ENCODE measurements at regions not wholly inside any gene's neighbourhood (a gene's known extent, or its start where the extent isn't known, plus 50 kb on each side); places are given as distances from the start of the nearest gene placed in this dataset.

- Histone ChIP-seq H3K27ac (ENCODE audit: low read depth) (no peak overlapping the region), H4K20me1 (replicated peaks; ENCODE audit: insufficient read depth) (no peaks in the 10 kb centered on the region), H3F3A (replicated peaks; ENCODE audit: low read depth) (no peaks in the 10 kb centered on the region), H3K4me2 (no peak overlapping the region), H3K4me3 (no peak overlapping the region), H3K79me2 (replicated peaks; ENCODE audit: insufficient read depth) (no peaks in the 10 kb centered on the region), H2AFZ (no peak overlapping the region), H3K4me1 (ENCODE audit: insufficient read depth) (no peaks in the 10 kb centered on the region), H3K9me2 (ENCODE audit: insufficient read depth) (peaks cover 13% of the 10 kb centered on the region), H3K36me3 (ENCODE audit: insufficient read depth) (no peaks in the 10 kb centered on the region), H3K27me3 (ENCODE audit: insufficient read depth) (no peaks in the 10 kb centered on the region)
- peaks cover 4% of the 10 kb centered on the region; the same call in 2 of the 3 replicates for H3K36me3 Mint-ChIP-seq (ENCODE audit: low read depth)
- no peak for ATAC-seq
- no peak overlapping the region for H3K4me3 Mint-ChIP-seq
- H3K27ac Mint-ChIP-seq: no peak overlapping the region
- H3K9me3 Mint-ChIP-seq: peaks cover 7% of the 10 kb centered on the region
- DNase-seq (ENCODE audit: low spot score): no peak
- TF ChIP-seq NANOG (IDR thresholded peaks at IDR 0.05; ENCODE audit: borderline replicate concordance) (no peak), CREB1 (CRISPR knock-in tag; IDR thresholded peaks at IDR 0.05; ENCODE audit: low read depth) (no peak), ZNF114 (CRISPR knock-in tag; IDR thresholded peaks at IDR 0.05) (no peak), EZH2phosphoT487 (IDR thresholded peaks at IDR 0.05; ENCODE audit: unreplicated experiment) (no peak), POLR2AphosphoS5 (IDR thresholded peaks at IDR 0.05; ENCODE audit: low read depth) (no peak), ETS1 (IDR thresholded peaks at IDR 0.05) (no peak), CTCF (conservative IDR thresholded peaks at IDR 0.05; ENCODE audit: low read depth in 2 of 2) (no peak), JUNB (IDR thresholded peaks at IDR 0.05; ENCODE audit: unreplicated experiment) (no peak), REST (IDR thresholded peaks at IDR 0.05; ENCODE audit: unreplicated experiment) (no peak), ZNF331 (CRISPR knock-in tag; IDR thresholded peaks at IDR 0.05; ENCODE audit: low read depth) (no peak), STAT1 (IDR thresholded peaks at IDR 0.05; ENCODE audit: unreplicated experiment) (no peak), EZH2 (IDR thresholded peaks at IDR 0.05; ENCODE audit: low read depth, unreplicated experiment) (no peak), ZNF462 (CRISPR knock-in tag; IDR thresholded peaks at IDR 0.05) (no peak)
- H3K4me1 Mint-ChIP-seq: no peaks in the 10 kb centered on the region; the same call in 2 of the 3 replicates
- no peaks in the 10 kb centered on the region for H3K27me3 Mint-ChIP-seq (ENCODE audit: insufficient read depth, low read depth, poor library complexity)
Observed at GRCh38 chr18:33814546-33814945, 236.5 kb downstream of the ASXL3 start.

Data from GM23338 (cell line).